HEK293 (cell line): ENCODE measurements at regions not wholly inside any gene's neighbourhood (a gene's known extent, or its start where the extent isn't known, plus 50 kb on each side); places are given as distances from the start of the nearest gene placed in this dataset.

Experiments used
- CTCF ChIP-seq: fragments of 450-650 bp; formaldehyde crosslinking; IDR thresholded peaks from 2 replicates; pipeline ENCODE4 v1.5.1; 2016; ENCODE audit warnings: missing biosample characterization, missing genetic modification characterization
- REST ChIP-seq: fragments of 450-650 bp; formaldehyde crosslinking; IDR thresholded peaks from 2 replicates; pipeline ENCODE4 v1.5.1; 2016; ENCODE audit warnings: missing biosample characterization, missing genetic modification characterization
- SCRT2 ChIP-seq: fragments of 450-650 bp; formaldehyde crosslinking; IDR thresholded peaks from 2 replicates; pipeline ENCODE4 v1.5.1; 2016; ENCODE audit warnings: missing biosample characterization, missing genetic modification characterization
- TRIM28 ChIP-seq: IDR thresholded peaks from 2 replicates; pipeline ENCODE4 v1.6.1; 2011; ENCODE audit warnings: low read length, control low read depth, borderline replicate concordance
- TSHZ1 ChIP-seq: fragments of 450-650 bp; formaldehyde crosslinking; IDR thresholded peaks from 2 replicates; pipeline ENCODE4 v1.5.1; 2016; ENCODE audit warnings: missing biosample characterization, missing genetic modification characterization, borderline replicate concordance
- ZBTB44 ChIP-seq: fragments of 450-650 bp; IDR thresholded peaks from 2 replicates; pipeline ENCODE4 v1.5.1; 2018; ENCODE audit warnings: missing biosample characterization, mild to moderate bottlenecking, missing genetic modification characterization
- ZNF324 ChIP-seq: fragments of 450-650 bp; formaldehyde crosslinking; IDR thresholded peaks from 2 replicates; pipeline ENCODE4 v1.5.1; 2016; ENCODE audit warnings: missing biosample characterization, missing genetic modification characterization
- ZNF335 ChIP-seq: fragments of 450-650 bp; formaldehyde crosslinking; conservative IDR thresholded peaks from 2 replicates; pipeline ENCODE4 v1.5.1; 2016; ENCODE audit warnings: missing biosample characterization, missing genetic modification characterization
- ZNF416 ChIP-seq: fragments of 450-650 bp; formaldehyde crosslinking; IDR thresholded peaks from 2 replicates; pipeline ENCODE4 v1.5.1; 2016; ENCODE audit warnings: missing biosample characterization, missing genetic modification characterization
- ZNF558 ChIP-seq: fragments of 450-650 bp; formaldehyde crosslinking; IDR thresholded peaks from 2 replicates; pipeline ENCODE4 v1.5.1; 2016; ENCODE audit warnings: missing biosample characterization, missing genetic modification characterization
- ZNF629 ChIP-seq: fragments of 450-650 bp; formaldehyde crosslinking; IDR thresholded peaks from 2 replicates; pipeline ENCODE4 v1.5.1; 2017; ENCODE audit warnings: missing biosample characterization, missing genetic modification characterization
- ZNF76 ChIP-seq: fragments of 450-650 bp; formaldehyde crosslinking; IDR thresholded peaks from 2 replicates; pipeline ENCODE4; 2016; ENCODE audit warnings: low read depth, missing biosample characterization, missing genetic modification characterization, borderline replicate concordance

DNA sequence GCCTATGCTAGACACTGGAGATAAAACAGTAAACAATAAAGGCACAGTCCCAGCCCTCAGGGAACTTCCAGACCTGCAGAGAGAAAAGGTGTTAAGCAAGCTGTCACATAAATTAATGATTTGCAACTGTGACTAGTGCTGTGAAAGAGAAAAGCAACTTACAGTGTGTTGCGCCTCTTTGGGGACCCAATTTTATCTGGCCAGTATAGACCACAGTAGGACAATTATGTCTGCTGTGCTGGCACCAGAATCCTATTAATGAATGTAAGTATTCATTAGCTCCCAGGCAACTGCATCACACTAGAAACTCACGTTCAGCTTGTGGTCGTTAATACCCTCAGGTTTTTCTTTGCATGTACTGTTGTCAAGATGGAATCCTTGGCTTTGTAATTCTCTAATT is 55.3 kb upstream of the CHST9 start:
- no peak for TF ChIP-seq ZNF416 (tag by site-specific recombination)
- no peak for TF ChIP-seq REST (tag by site-specific recombination)
- no peak for TF ChIP-seq ZBTB44 (tag by site-specific recombination)
- no peak for TF ChIP-seq CTCF
- no peak for TF ChIP-seq ZNF558
- no peak for TF ChIP-seq TRIM28
- no peak for TF ChIP-seq ZNF335 (tag by site-specific recombination)
- no peak for TF ChIP-seq TSHZ1
- no peak for TF ChIP-seq SCRT2 (tag by site-specific recombination)
- TF ChIP-seq ZNF629 (tag by site-specific recombination), result no peak
- no peak for TF ChIP-seq ZNF76
- TF ChIP-seq ZNF324 (tag by site-specific recombination), result no peak
